ENCODE measurements at regions not wholly inside any gene's neighbourhood (a gene's known extent, or its start where the extent isn't known, plus 50 kb on each side); places are given as distances from the start of the nearest gene placed in this dataset.

DNA sequence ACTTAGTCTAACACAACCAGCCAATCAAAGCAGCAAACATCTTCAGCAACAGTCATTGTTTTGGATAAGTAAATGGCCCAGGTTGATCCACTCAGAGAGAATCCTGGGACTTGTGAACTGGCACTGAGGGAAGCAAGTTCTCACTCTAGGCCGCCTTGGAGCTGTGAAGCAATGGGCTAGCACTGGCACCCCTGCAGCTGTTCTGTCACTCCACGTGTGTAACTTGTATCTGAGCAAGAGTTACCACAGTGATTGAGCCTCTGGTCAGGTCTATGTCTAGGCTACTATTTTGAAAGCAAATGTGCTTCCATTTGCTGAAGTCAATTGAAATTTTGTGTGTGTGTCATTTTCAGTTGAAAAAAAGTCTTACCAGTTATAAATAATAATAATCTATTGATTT, 57.2 kb upstream of the HS3ST1 start:
- peaks cover 3% of the 10 kb centered on the region for H3K4me1 ChIP-seq (ENCODE audit: control insufficient read depth, insufficient read depth, low read length, poor library complexity, severe bottlenecking)

DNA sequence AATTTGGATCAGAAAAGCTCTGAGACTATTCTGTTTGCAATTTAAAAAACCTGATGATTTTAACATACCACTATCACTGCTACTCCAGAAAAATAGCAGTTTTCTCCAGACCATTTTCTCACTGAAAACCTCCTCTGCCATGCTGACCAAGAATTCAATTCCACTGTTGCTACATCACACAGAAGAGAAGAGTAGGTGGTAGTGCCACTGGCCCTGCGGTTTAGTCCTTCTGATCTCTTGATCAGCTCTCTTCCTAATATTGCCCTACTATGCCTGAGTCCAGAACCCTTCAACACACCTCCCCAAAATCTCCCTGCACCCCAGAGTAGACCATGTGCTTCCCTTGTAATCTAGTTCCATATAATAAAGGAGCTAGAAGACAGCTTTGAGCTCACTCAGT, 55.8 kb upstream of the HS3ST1 start:
- Histone ChIP-seq H3K27ac (ENCODE audit: insufficient read depth, low read length, poor library complexity, severe bottlenecking) (no peak overlapping the region), H3K4me3 (ENCODE audit: insufficient read depth, low read depth, low read length, poor library complexity, severe bottlenecking) (no peak overlapping the region), H3K27me3 (replicated peaks; ENCODE audit: control insufficient read depth, insufficient read depth, low read length, poor library complexity, severe bottlenecking) (no peaks in the 10 kb centered on the region), H3K4me1 (ENCODE audit: control insufficient read depth, insufficient read depth, low read length, poor library complexity, severe bottlenecking) (peaks cover 3% of the 10 kb centered on the region), H3K9me3 (ENCODE audit: control insufficient read depth, low read length) (no peaks in the 10 kb centered on the region), H3K36me3 (ENCODE audit: control insufficient read depth, insufficient read depth, low read length) (no peaks in the 10 kb centered on the region)
- no peak for DNase-seq

More for the DNA sequence above, 57.2 kb upstream of the HS3ST1 start:
- no peak overlapping the region for H3K4me3 ChIP-seq (ENCODE audit: insufficient read depth, low read depth, low read length, poor library complexity, severe bottlenecking)
- H3K27ac ChIP-seq (ENCODE audit: insufficient read depth, low read length, poor library complexity, severe bottlenecking): no peak overlapping the region
- no peak for DNase-seq
- H3K27me3 ChIP-seq (replicated peaks; ENCODE audit: control insufficient read depth, insufficient read depth, low read length, poor library complexity, severe bottlenecking): no peaks in the 10 kb centered on the region
- no peaks in the 10 kb centered on the region for H3K9me3 ChIP-seq (ENCODE audit: control insufficient read depth, low read length)
- H3K36me3 ChIP-seq (ENCODE audit: control insufficient read depth, insufficient read depth, low read length): no peaks in the 10 kb centered on the region

DNA sequence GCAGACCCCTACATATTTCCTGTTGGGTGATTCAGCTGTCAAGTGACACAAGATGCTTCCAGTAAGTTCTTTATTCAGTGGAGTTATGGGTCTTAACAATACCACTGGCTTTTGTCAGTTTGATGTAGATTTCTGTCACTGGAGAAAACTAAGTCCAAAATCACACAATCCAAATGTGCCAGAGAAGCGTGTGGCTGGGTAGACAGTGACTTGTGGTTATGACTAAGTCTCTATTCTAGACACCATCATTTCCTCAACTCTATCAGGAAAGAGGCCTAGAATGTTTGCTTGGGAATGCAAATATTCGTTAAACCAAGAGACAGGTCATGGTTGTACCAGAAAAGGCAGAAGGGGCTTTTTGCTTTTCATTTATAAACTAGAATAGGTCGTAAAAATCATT, 54.4 kb upstream of the HS3ST1 start:
- H3K27me3 ChIP-seq (replicated peaks; ENCODE audit: control insufficient read depth, insufficient read depth, low read length, poor library complexity, severe bottlenecking): no peaks in the 10 kb centered on the region
- H3K27ac ChIP-seq (ENCODE audit: insufficient read depth, low read length, poor library complexity, severe bottlenecking): no peak overlapping the region
- no peak overlapping the region for H3K4me3 ChIP-seq (ENCODE audit: insufficient read depth, low read depth, low read length, poor library complexity, severe bottlenecking)
- DNase-seq: no peak
- peaks cover 3% of the 10 kb centered on the region for H3K4me1 ChIP-seq (ENCODE audit: control insufficient read depth, insufficient read depth, low read length, poor library complexity, severe bottlenecking)
- no peaks in the 10 kb centered on the region for H3K9me3 ChIP-seq (ENCODE audit: control insufficient read depth, low read length)
- no peaks in the 10 kb centered on the region for H3K36me3 ChIP-seq (ENCODE audit: control insufficient read depth, insufficient read depth, low read length)

DNA sequence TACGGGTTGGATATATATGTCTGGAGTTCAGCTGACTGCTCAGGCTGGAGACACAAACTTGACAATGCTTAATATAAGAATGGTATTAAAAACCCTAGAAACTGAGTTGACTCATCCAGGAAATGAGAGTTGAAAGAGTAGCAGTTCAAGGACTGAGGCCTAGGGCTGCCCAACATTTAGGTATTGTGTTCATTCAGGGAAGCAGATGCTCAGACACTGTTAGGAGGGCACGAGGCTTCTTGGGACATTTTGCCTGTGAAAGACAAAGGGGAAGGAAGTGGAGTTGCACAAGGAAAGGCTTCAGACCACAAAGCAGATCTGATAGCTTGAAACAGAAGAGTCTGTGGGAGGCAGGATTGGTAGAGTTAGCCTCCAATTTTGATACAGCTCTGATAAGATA, 52.0 kb upstream of the HS3ST1 start:
- no peaks in the 10 kb centered on the region for H3K9me3 ChIP-seq (ENCODE audit: control insufficient read depth, low read length)
- H3K4me3 ChIP-seq (ENCODE audit: insufficient read depth, low read depth, low read length, poor library complexity, severe bottlenecking): no peak overlapping the region
- H3K36me3 ChIP-seq (ENCODE audit: control insufficient read depth, insufficient read depth, low read length): no peaks in the 10 kb centered on the region
- no peaks in the 10 kb centered on the region for H3K4me1 ChIP-seq (ENCODE audit: control insufficient read depth, insufficient read depth, low read length, poor library complexity, severe bottlenecking)
- H3K27me3 ChIP-seq (replicated peaks; ENCODE audit: control insufficient read depth, insufficient read depth, low read length, poor library complexity, severe bottlenecking): no peaks in the 10 kb centered on the region
- no peak for DNase-seq
- H3K27ac ChIP-seq (ENCODE audit: insufficient read depth, low read length, poor library complexity, severe bottlenecking): no peak overlapping the region

Measured in effector memory CD4-positive, alpha-beta T cell (primary cell).